ENCODE measurements at regions not wholly inside any gene's neighbourhood (a gene's known extent, or its start where the extent isn't known, plus 50 kb on each side); places are given as distances from the start of the nearest gene placed in this dataset.

DNA sequence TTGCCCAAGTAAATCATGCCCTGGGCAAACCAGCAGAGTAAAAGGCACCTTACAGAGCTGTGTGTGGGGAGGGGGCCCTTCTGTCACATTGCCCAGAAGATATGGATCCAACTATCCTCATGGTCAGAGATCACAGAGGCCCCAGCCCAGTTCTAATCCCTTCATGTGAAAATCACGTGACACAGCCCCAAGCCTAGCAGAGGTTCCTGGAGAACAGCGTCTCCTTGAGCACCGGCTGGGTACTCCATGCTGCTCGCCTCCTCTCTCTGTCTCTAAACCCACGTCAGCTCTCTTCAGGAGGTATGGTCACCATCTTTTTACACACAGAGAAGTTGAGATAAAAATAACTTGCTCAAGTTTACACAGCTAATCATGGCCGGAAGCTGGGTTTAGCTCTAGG lies 230.2 kb downstream of the ANKRD60 start:
- Histone ChIP-seq H3K4me1 (ENCODE audit: insufficient read depth, low read length) (peaks cover 5% of the 10 kb centered on the region; the same call in 1 of the 2 replicates), H3K27me3 (ENCODE audit: insufficient read depth, low read length) (no peaks in the 10 kb centered on the region; the same call in 1 of the 2 replicates), H3K9me3 (ENCODE audit: insufficient read depth, low read depth, low read length) (no peaks in the 10 kb centered on the region), H3K9ac (ENCODE audit: low read depth, low read length) (no peak overlapping the region), H3K4me3 (ENCODE audit: low read length) (no peak overlapping the region), H3K36me3 (ENCODE audit: insufficient read depth, low read depth, low read length) (no peaks in the 10 kb centered on the region), H3K27ac (ENCODE audit: low read length) (no peak overlapping the region)

GRCh38 chr20:57996936-57997890 lies 231.2 kb downstream of the ANKRD60 start:
- Histone ChIP-seq H3K4me3 (ENCODE audit: low read length) (no peak overlapping the region), H3K9ac (ENCODE audit: low read depth, low read length) (no peak overlapping the region), H3K36me3 (ENCODE audit: insufficient read depth, low read depth, low read length) (no peaks in the 10 kb centered on the region), H3K27me3 (ENCODE audit: insufficient read depth, low read length) (no peaks in the 10 kb centered on the region; the same call in none of the 2 replicates), H3K4me1 (ENCODE audit: insufficient read depth, low read length) (peaks cover 5% of the 10 kb centered on the region; the same call in 1 of the 2 replicates), H3K9me3 (ENCODE audit: insufficient read depth, low read depth, low read length) (no peaks in the 10 kb centered on the region), H3K27ac (ENCODE audit: low read length) (no peak overlapping the region)

DNA sequence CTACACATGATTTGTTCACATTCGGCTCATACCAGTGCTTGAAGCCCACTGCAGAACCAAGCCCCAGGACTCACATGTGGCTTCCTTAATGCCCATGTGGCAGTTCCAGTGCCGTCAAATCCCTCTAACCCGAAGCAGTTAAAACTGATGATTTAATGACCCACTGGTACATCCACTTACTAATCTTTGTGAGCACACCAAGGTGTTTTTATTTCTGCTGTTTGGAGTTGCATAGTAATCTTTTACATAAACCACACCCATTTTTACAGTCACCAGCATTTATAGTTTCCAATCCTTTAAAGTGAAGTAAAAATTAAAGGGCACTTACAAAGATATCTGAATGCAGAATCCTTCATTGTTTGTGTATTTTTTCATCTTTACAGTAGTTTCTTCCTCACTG lies 232.0 kb downstream of the ANKRD60 start:
- H3K4me3 ChIP-seq (ENCODE audit: low read length): no peak overlapping the region
- H3K36me3 ChIP-seq (ENCODE audit: insufficient read depth, low read depth, low read length): no peaks in the 10 kb centered on the region
- no peaks in the 10 kb centered on the region for H3K9me3 ChIP-seq (ENCODE audit: insufficient read depth, low read depth, low read length)
- H3K27me3 ChIP-seq (ENCODE audit: insufficient read depth, low read length): no peaks in the 10 kb centered on the region; the same call in none of the 2 replicates
- peaks cover 5% of the 10 kb centered on the region; the same call in 1 of the 2 replicates for H3K4me1 ChIP-seq (ENCODE audit: insufficient read depth, low read length)
- H3K9ac ChIP-seq (ENCODE audit: low read depth, low read length): no peak overlapping the region
- no peak overlapping the region for H3K27ac ChIP-seq (ENCODE audit: low read length)

- H3K27ac ChIP-seq (ENCODE audit: low read length): no peak overlapping the region
Observed at GRCh38 chr20:57995381-57995977, 233.0 kb downstream of the ANKRD60 start.

GRCh38 chr20:57993716-57994431 lies 234.6 kb downstream of the ANKRD60 start:
- H3K27me3 ChIP-seq (ENCODE audit: insufficient read depth, low read length): no peaks in the 10 kb centered on the region; the same call in none of the 2 replicates
- H3K9ac ChIP-seq (ENCODE audit: low read depth, low read length): no peak overlapping the region
- H3K27ac ChIP-seq (ENCODE audit: low read length): no peak overlapping the region
- H3K36me3 ChIP-seq (ENCODE audit: insufficient read depth, low read depth, low read length): no peaks in the 10 kb centered on the region
- no peaks in the 10 kb centered on the region; the same call in 1 of the 2 replicates for H3K4me1 ChIP-seq (ENCODE audit: insufficient read depth, low read length)
- no peak overlapping the region for H3K4me3 ChIP-seq (ENCODE audit: low read length)
- no peaks in the 10 kb centered on the region for H3K9me3 ChIP-seq (ENCODE audit: insufficient read depth, low read depth, low read length)

More at GRCh38 chr20:57995381-57995977, 233.0 kb downstream of the ANKRD60 start:
- no peaks in the 10 kb centered on the region for H3K36me3 ChIP-seq (ENCODE audit: insufficient read depth, low read depth, low read length)
- peaks cover 5% of the 10 kb centered on the region; the same call in 1 of the 2 replicates for H3K4me1 ChIP-seq (ENCODE audit: insufficient read depth, low read length)
- H3K4me3 ChIP-seq (ENCODE audit: low read length): no peak overlapping the region
- H3K27me3 ChIP-seq (ENCODE audit: insufficient read depth, low read length): no peaks in the 10 kb centered on the region; the same call in none of the 2 replicates
- no peak overlapping the region for H3K9ac ChIP-seq (ENCODE audit: low read depth, low read length)
- H3K9me3 ChIP-seq (ENCODE audit: insufficient read depth, low read depth, low read length): no peaks in the 10 kb centered on the region

GRCh38 chr20:57991211-57991881 lies 237.1 kb downstream of the ANKRD60 start:
- no peak overlapping the region for H3K9ac ChIP-seq (ENCODE audit: low read depth, low read length)
- H3K9me3 ChIP-seq (ENCODE audit: insufficient read depth, low read depth, low read length): no peaks in the 10 kb centered on the region
- no peaks in the 10 kb centered on the region for H3K4me1 ChIP-seq (ENCODE audit: insufficient read depth, low read length)
- no peaks in the 10 kb centered on the region for H3K36me3 ChIP-seq (ENCODE audit: insufficient read depth, low read depth, low read length)
- no peak overlapping the region for H3K4me3 ChIP-seq (ENCODE audit: low read length)
- H3K27me3 ChIP-seq (ENCODE audit: insufficient read depth, low read length): no peaks in the 10 kb centered on the region; the same call in 1 of the 2 replicates
- H3K27ac ChIP-seq (ENCODE audit: low read length): no peak overlapping the region

GRCh38 chr20:57990396-57990987 lies 238.0 kb downstream of the ANKRD60 start:
- no peak overlapping the region for H3K27ac ChIP-seq (ENCODE audit: low read length)

DNA sequence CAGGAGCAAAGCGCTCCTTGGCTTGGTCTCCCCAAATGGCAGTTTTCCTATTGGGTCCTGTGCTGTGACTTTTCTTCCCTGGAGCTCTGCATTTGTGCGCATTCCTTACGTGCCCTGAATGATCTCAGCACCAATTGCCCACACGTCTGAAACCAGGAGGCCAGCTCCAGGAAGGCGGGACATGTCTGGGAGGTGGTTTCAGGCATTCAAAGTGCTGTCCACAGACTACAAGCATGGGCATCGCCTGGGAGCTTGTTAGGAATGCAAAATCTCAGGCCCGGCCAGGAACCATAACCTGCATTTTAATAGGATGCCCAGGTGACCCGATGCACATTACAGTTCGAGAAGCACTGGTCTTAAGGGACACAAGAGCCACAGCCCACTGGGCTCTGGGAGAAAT lies 239.6 kb downstream of the ANKRD60 start:
- Histone ChIP-seq H3K36me3 (ENCODE audit: insufficient read depth, low read depth, low read length) (no peaks in the 10 kb centered on the region), H3K27ac (ENCODE audit: low read length) (no peak overlapping the region), H3K27me3 (ENCODE audit: insufficient read depth, low read length) (no peaks in the 10 kb centered on the region; the same call in 1 of the 2 replicates), H3K9me3 (ENCODE audit: insufficient read depth, low read depth, low read length) (no peaks in the 10 kb centered on the region), H3K4me1 (ENCODE audit: insufficient read depth, low read length) (no peaks in the 10 kb centered on the region), H3K9ac (ENCODE audit: low read depth, low read length) (no peak overlapping the region), H3K4me3 (ENCODE audit: low read length) (no peak overlapping the region)

More at GRCh38 chr20:57990396-57990987, 238.0 kb downstream of the ANKRD60 start:
- Histone ChIP-seq H3K9ac (ENCODE audit: low read depth, low read length) (no peak overlapping the region), H3K4me3 (ENCODE audit: low read length) (no peak overlapping the region), H3K9me3 (ENCODE audit: insufficient read depth, low read depth, low read length) (no peaks in the 10 kb centered on the region), H3K36me3 (ENCODE audit: insufficient read depth, low read depth, low read length) (no peaks in the 10 kb centered on the region), H3K27me3 (ENCODE audit: insufficient read depth, low read length) (no peaks in the 10 kb centered on the region; the same call in 1 of the 2 replicates), H3K4me1 (ENCODE audit: insufficient read depth, low read length) (no peaks in the 10 kb centered on the region)

DNA sequence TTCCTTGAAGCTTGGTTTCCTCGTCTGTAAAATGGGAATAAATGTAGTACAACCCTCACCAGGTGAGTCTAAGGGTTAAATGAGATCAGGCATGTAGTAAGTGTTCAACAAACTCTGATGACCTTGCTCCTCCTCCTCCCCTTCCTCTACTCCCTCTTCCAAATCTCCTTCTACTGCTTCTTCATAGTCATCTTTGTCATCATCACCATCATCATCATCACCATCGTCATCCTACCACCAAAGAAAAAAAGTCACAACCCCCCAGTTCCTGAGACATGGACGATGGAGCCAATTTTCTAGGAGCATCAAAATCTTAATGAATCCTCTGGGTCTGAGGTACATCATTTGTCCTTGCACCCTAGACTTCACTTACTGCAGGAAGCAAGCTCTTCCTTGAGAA lies 240.0 kb downstream of the ANKRD60 start:
- H3K4me1 ChIP-seq (ENCODE audit: insufficient read depth, low read length): no peaks in the 10 kb centered on the region
- no peaks in the 10 kb centered on the region for H3K9me3 ChIP-seq (ENCODE audit: insufficient read depth, low read depth, low read length)
- no peak overlapping the region for H3K27ac ChIP-seq (ENCODE audit: low read length)
- H3K27me3 ChIP-seq (ENCODE audit: insufficient read depth, low read length): no peaks in the 10 kb centered on the region; the same call in 1 of the 2 replicates
- H3K36me3 ChIP-seq (ENCODE audit: insufficient read depth, low read depth, low read length): no peaks in the 10 kb centered on the region
- H3K9ac ChIP-seq (ENCODE audit: low read depth, low read length): no peak overlapping the region
- no peak overlapping the region for H3K4me3 ChIP-seq (ENCODE audit: low read length)

DNA sequence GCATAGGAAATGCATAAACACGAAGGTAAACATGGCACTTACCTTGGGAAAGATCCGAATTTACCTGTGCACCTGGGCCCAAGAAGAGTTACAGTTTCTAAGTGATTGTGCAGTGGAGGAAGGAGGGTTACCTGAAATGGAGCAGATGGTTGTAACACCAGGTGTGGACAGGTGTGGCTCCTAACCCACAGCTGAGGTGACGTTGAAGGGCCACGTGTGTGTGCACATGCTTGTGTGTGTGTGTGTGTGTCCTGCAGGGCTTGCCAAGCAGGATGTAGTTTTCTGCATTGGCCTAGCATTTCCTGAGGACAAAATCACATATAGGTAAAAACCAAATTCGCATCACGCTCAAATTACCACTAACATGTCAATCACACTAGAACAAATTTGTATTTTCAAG lies 240.8 kb downstream of the ANKRD60 start:
- Histone ChIP-seq H3K9me3 (ENCODE audit: insufficient read depth, low read depth, low read length) (no peaks in the 10 kb centered on the region), H3K4me1 (ENCODE audit: insufficient read depth, low read length) (no peaks in the 10 kb centered on the region), H3K9ac (ENCODE audit: low read depth, low read length) (no peak overlapping the region), H3K4me3 (ENCODE audit: low read length) (no peak overlapping the region), H3K36me3 (ENCODE audit: insufficient read depth, low read depth, low read length) (no peaks in the 10 kb centered on the region), H3K27me3 (ENCODE audit: insufficient read depth, low read length) (no peaks in the 10 kb centered on the region; the same call in 1 of the 2 replicates), H3K27ac (ENCODE audit: low read length) (no peak overlapping the region)

All from iPS-20b (cell line).